ENCODE measurements at regions not wholly inside any gene's neighbourhood (a gene's known extent, or its start where the extent isn't known, plus 50 kb on each side); places are given as distances from the start of the nearest gene placed in this dataset.

- no peak for TF ChIP-seq CTCF (IDR thresholded peaks at IDR 0.05)
- no peak for TF ChIP-seq POLR2A (IDR thresholded peaks at IDR 0.05)
These were observed 144.3 kb upstream of the SULF2 start for GRCh38 chr20:47929368-47930115.
